Left lung (tissue), 4 donors: ENCODE measurements at regions not wholly inside any gene's neighbourhood (a gene's known extent, or its start where the extent isn't known, plus 50 kb on each side); places are given as distances from the start of the nearest gene placed in this dataset.

Experiments
- ATAC-seq: fragments of 200-7000 bp; cut with Tn5 transposase; one replicate; pipeline ENCODE4 v1.9.1; 2020; ENCODE audit warnings: moderate library complexity
- DNase-seq, 4 donors: peaks; one replicate each; pipeline ENCODE4 v3.0.0-alpha.2; 2013 to 2020
- H3K27ac ChIP-seq, 2 donors: fragments of 200-600 bp; sonication (generic) in 1 of 2; one replicate each; pipeline versions ENCODE4 v1.5.0 to v1.8.0; 2020 to 2021
- H3K27me3 ChIP-seq, 2 donors: fragments of 200-600 bp; sonication (generic) in 1 of 2; one replicate each; pipeline versions ENCODE4 v1.5.0 to v1.8.0; 2020 to 2021
- H3K36me3 ChIP-seq, 2 donors: fragments of 200-600 bp; sonication (generic) in 1 of 2; one replicate each; pipeline versions ENCODE4 v1.5.0 to v1.8.0; 2020 to 2021
- H3K4me1 ChIP-seq, 2 donors: fragments of 200-600 bp; one replicate each; pipeline ENCODE4 v1.8.0; 2021
- H3K4me3 ChIP-seq, 2 donors: fragments of 200-600 bp; sonication (generic) in 1 of 2; one replicate each; pipeline versions ENCODE4 v1.5.0 to v1.8.0; 2020 to 2021; ENCODE audit warnings: mild to moderate bottlenecking in 1 of 2
- H3K9me3 ChIP-seq, 2 donors: fragments of 200-600 bp; sonication (generic) in 1 of 2; one replicate each; pipeline versions ENCODE4 v1.5.0 to v1.8.0; 2020 to 2021
- CTCF ChIP-seq, 2 donors: fragments of 200-600 bp; sonication (generic) in 1 of 2; IDR thresholded peaks; one replicate each; pipeline versions ENCODE4 v1.5.0 to v1.8.0; 2021; ENCODE audit warnings: antibody characterized with exemption in 2 of 2
- intact Hi-C, 2 donors: fragments of 100-400 bp; cut with DNase I; formaldehyde crosslinking; loops; one replicate each; pipeline versions ENCODE4 v1.11.2 to v1.14.2; 2022
- donor health status: DM: no; HTN: yes; CAD: no.
- donor health status: DM: no; HTN: no; CAD: no.

- intact Hi-C loops: no loop called here
- no peak overlapping the region for H3K4me3 ChIP-seq
- H3K4me1 ChIP-seq: no peaks in the 10 kb centered on the region
- ATAC-seq: no peak
- H3K36me3 ChIP-seq: no peaks in the 10 kb centered on the region
- DNase-seq: no peak
- no peaks in the 10 kb centered on the region for H3K27me3 ChIP-seq
- TF ChIP-seq CTCF (IDR thresholded peaks at IDR 0.05): no peak
- no peak overlapping the region for H3K27ac ChIP-seq
- no peaks in the 10 kb centered on the region for H3K9me3 ChIP-seq
These were observed 719.7 kb upstream of the BCHE start for GRCh38 chr3:166556955-166557354.

GRCh38 chr3:166554023-166554422 is 716.8 kb upstream of the BCHE start:
- Histone ChIP-seq H3K36me3 (no peaks in the 10 kb centered on the region), H3K27me3 (no peaks in the 10 kb centered on the region), H3K4me1 (no peaks in the 10 kb centered on the region), H3K4me3 (no peak overlapping the region), H3K27ac (no peak overlapping the region), H3K9me3 (peaks cover 0 to 2% of the 10 kb centered on the region in 2 donors)
- ATAC-seq (no peak), DNase-seq (peak in 1 of 4 donors; percentile 4)
- no peak for TF ChIP-seq CTCF (IDR thresholded peaks at IDR 0.05)
- intact Hi-C loops: no loop called here

GRCh38 chr3:166533740-166534139 is 696.5 kb upstream of the BCHE start:
- DNase-seq (no peak), ATAC-seq (no peak)
- Histone ChIP-seq H3K4me3 (no peak overlapping the region), H3K27me3 (no peaks in the 10 kb centered on the region), H3K27ac (no peak overlapping the region), H3K4me1 (no peaks in the 10 kb centered on the region), H3K9me3 (peaks cover 0 to 32% of the 10 kb centered on the region in 2 donors), H3K36me3 (no peaks in the 10 kb centered on the region)
- TF ChIP-seq CTCF (IDR thresholded peaks at IDR 0.05): no peak
- intact Hi-C loops: no loop called here

GRCh38 chr3:166531730-166532129 is 694.5 kb upstream of the BCHE start:
- H3K27ac ChIP-seq: no peak overlapping the region
- TF ChIP-seq CTCF (IDR thresholded peaks at IDR 0.05): no peak
- no peak overlapping the region for H3K4me3 ChIP-seq
- ATAC-seq: no peak
- no peak for DNase-seq
- H3K9me3 ChIP-seq: peaks cover 0 to 24% of the 10 kb centered on the region in 2 donors
- no peaks in the 10 kb centered on the region for H3K27me3 ChIP-seq
- no peaks in the 10 kb centered on the region for H3K36me3 ChIP-seq
- no peaks in the 10 kb centered on the region for H3K4me1 ChIP-seq
- intact Hi-C loops: no loop called here

DNA sequence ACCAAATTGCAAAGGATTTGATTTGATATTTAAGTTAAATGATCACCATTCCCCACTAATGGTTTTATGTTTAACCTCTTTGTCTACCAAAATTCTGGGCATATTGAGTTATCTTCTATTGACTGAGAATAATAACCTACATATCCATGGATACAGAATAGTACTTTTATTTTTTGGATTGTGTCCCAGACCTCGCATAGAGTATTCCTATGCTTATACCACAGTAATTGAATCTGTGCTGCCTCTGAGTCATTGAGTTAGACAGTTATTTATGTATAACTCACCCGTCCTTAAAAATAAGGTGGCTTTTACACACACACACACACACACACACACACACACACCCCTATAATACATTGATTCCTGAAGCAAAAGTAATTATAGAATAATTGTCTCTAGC is 690.1 kb upstream of the BCHE start:
- Histone ChIP-seq H3K27ac (no peak overlapping the region), H3K27me3 (no peaks in the 10 kb centered on the region), H3K4me3 (no peak overlapping the region), H3K36me3 (no peaks in the 10 kb centered on the region), H3K9me3 (peaks cover 0 to 17% of the 10 kb centered on the region in 2 donors), H3K4me1 (no peaks in the 10 kb centered on the region)
- DNase-seq (no peak), ATAC-seq (no peak)
- intact Hi-C loops: no loop called here
- no peak for TF ChIP-seq CTCF (IDR thresholded peaks at IDR 0.05)
